ENCODE measurements at regions not wholly inside any gene's neighbourhood (a gene's known extent, or its start where the extent isn't known, plus 50 kb on each side); places are given as distances from the start of the nearest gene placed in this dataset.

- TF ChIP-seq CTCF (IDR thresholded peaks at IDR 0.05; ENCODE audit: low read depth, low read length) (no peak), EZH2phosphoT487 (IDR thresholded peaks at IDR 0.05; ENCODE audit: low read depth) (no peak)
Observed at GRCh38 chr13:104764600-104764999, 1698.4 kb upstream of the SLC10A2 start.

All from OCI-LY3 (cell line).